T-helper 2 cell treated with Interferon-gamma antibody and Interleukin-4, amounts not matched to agents 5 μg/mL and 100 μg/mL, for 36 hours (primary cell): ENCODE measurements at regions not wholly inside any gene's neighbourhood (a gene's known extent, or its start where the extent isn't known, plus 50 kb on each side); places are given as distances from the start of the nearest gene placed in this dataset.

Source experiments
- DNase-seq: peaks from one replicate; pipeline ENCODE4 v3.0.0; 2021; ENCODE audit warnings: low spot score
- H3K27ac Mint-ChIP-seq: one replicate; pipeline ENCODE4 v1.8.0; 2021; ENCODE audit warnings: mild to moderate bottlenecking, mixed read lengths
- H3K27me3 Mint-ChIP-seq: one replicate; pipeline ENCODE4 v1.8.0; 2021; ENCODE audit warnings: low read depth, mixed read lengths
- H3K36me3 Mint-ChIP-seq: one replicate; pipeline ENCODE4 v1.8.0; 2021; ENCODE audit warnings: low read depth, mixed read lengths
- H3K4me1 Mint-ChIP-seq: one replicate; pipeline ENCODE4 v1.8.0; 2021; ENCODE audit warnings: low read depth, mixed read lengths
- H3K4me3 Mint-ChIP-seq: one replicate; pipeline ENCODE4 v1.8.0; 2022; ENCODE audit warnings: mild to moderate bottlenecking, moderate library complexity, mixed read lengths
- H3K9me3 Mint-ChIP-seq: one replicate; pipeline ENCODE4 v1.8.0; 2021; ENCODE audit warnings: mixed read lengths

DNA sequence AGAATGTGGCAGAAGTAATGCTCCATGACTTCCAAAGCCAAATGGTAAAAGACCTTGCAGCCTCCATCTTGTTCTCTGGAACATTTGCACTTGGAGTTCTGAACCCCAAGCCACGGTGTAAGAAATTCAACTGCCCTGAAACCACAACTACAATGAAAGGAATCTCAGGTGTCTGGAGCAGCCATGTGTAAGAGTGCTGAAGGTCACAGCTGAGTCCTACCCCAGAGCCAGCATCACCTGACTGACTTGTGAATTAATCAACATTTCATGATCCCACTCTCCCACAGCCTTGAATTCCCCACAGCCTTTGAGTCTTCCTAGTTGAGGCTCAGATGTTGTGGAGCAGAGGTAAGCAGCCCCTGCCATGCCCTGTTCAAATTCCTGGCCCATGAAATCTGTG lies 192.8 kb upstream of the CAMK1G start:
- H3K9me3 Mint-ChIP-seq, result no peaks in the 10 kb centered on the region
- no peak overlapping the region for H3K4me3 Mint-ChIP-seq
- DNase-seq, result no peak
- no peaks in the 10 kb centered on the region for H3K4me1 Mint-ChIP-seq
- H3K27me3 Mint-ChIP-seq, result peaks cover 3% of the 10 kb centered on the region
- H3K36me3 Mint-ChIP-seq, result no peaks in the 10 kb centered on the region
- H3K27ac Mint-ChIP-seq, result no peak overlapping the region

DNA sequence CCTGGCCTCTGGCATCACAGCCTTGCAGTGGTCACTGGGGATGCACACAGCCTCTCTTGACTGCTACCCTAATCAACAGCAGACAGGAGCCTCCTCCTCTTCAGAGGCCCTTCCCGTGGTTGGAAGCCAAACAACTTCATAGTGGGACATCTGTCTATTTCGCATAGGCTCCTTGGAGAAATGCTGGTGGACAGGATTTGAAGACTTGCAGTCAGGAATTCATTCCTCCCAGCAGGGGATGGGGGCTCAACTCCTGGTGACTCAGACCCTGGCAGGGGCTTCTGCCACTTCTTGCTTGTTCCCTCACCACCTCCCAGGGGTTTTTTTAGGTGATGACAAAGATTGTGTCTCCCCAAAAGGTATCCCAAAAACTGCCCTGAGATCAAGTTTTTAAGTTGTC lies 191.7 kb upstream of the CAMK1G start:
- no peak for DNase-seq
- H3K27ac Mint-ChIP-seq, result no peak overlapping the region
- peaks cover 8% of the 10 kb centered on the region for H3K27me3 Mint-ChIP-seq
- no peak overlapping the region for H3K4me3 Mint-ChIP-seq
- H3K9me3 Mint-ChIP-seq, result no peaks in the 10 kb centered on the region
- H3K4me1 Mint-ChIP-seq, result no peaks in the 10 kb centered on the region
- H3K36me3 Mint-ChIP-seq, result no peaks in the 10 kb centered on the region

- no peak overlapping the region for H3K27ac Mint-ChIP-seq
- no peaks in the 10 kb centered on the region for H3K4me1 Mint-ChIP-seq
- no peaks in the 10 kb centered on the region for H3K36me3 Mint-ChIP-seq
- no peaks in the 10 kb centered on the region for H3K9me3 Mint-ChIP-seq
- peaks cover 10% of the 10 kb centered on the region for H3K27me3 Mint-ChIP-seq
- no peak for DNase-seq
- no peak overlapping the region for H3K4me3 Mint-ChIP-seq
Observed at GRCh38 chr1:209395169-209395568, 188.3 kb upstream of the CAMK1G start.

DNA sequence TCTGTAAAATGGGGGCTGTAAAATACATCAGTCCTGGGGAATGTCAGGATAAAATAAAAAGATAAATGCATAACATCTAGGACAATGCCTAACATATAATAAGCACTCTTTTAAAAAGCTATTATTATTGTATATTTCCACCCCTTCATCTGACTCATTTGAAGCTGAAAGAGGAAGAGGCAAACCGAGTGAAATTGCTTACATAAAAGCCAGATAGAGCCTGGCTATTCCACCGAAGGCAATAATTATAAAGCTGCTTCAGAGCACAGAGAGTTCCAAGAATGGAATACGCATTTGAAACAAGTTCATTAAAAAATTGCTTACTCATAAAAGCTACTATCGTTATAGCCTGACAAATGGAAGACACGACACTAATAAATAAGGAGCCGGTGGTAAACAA lies 186.1 kb upstream of the CAMK1G start:
- H3K4me3 Mint-ChIP-seq, result no peak overlapping the region
- H3K27ac Mint-ChIP-seq, result no peak overlapping the region
- H3K9me3 Mint-ChIP-seq, result no peaks in the 10 kb centered on the region
- no peaks in the 10 kb centered on the region for H3K36me3 Mint-ChIP-seq
- no peaks in the 10 kb centered on the region for H3K4me1 Mint-ChIP-seq
- peaks cover 10% of the 10 kb centered on the region for H3K27me3 Mint-ChIP-seq
- DNase-seq, result no peak

DNA sequence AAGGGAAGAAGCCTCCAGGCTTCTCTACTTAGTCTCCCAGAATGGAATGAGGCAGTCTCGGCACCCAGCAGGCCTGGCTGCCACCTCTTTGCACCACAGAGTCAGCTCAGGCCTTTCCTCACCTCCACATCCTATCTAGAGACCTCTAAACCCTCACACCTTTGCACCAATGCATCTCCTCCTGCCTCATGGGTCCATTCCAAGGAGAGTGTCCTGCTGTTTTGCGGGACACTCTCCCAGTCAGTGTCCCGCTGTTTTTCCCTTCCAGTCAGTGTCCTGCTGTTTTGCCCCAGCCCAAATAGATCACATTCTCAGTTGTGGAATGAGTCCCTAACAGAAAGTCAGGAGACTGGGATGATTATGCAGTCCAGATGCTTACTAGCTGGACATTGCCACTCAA lies 185.6 kb upstream of the CAMK1G start:
- Mint-ChIP-seq H3K27me3 (peaks cover 10% of the 10 kb centered on the region), H3K36me3 (no peaks in the 10 kb centered on the region)

GRCh38 chr1:209398313-209398991 lies 185.1 kb upstream of the CAMK1G start:
- H3K4me1 Mint-ChIP-seq, result no peaks in the 10 kb centered on the region
- H3K4me3 Mint-ChIP-seq, result no peak overlapping the region
- H3K27ac Mint-ChIP-seq, result no peak overlapping the region
- DNase-seq, result no peak
- no peaks in the 10 kb centered on the region for H3K9me3 Mint-ChIP-seq
- peaks cover 10% of the 10 kb centered on the region for H3K27me3 Mint-ChIP-seq
- no peaks in the 10 kb centered on the region for H3K36me3 Mint-ChIP-seq

More for the DNA sequence above, 185.6 kb upstream of the CAMK1G start:
- no peak for DNase-seq
- Mint-ChIP-seq H3K9me3 (no peaks in the 10 kb centered on the region), H3K4me3 (no peak overlapping the region), H3K27ac (no peak overlapping the region), H3K4me1 (no peaks in the 10 kb centered on the region)

DNA sequence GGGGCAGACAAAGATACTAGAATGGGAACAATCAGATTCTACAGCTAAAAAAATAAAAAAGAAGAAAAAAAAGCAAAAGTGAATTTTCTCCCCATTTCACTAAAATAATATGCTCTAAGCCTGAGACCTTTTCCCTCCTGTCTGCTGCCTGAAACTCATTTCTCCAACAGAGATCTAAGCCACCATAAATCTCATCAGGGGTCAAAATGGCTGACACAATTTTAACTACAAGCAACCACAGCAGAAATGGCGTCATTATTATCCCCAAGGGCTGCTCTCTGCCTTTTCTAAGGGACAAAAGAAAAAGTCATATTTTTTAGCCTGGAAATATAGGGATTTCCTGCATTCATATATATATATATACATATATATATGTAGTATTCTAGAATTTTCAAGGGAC lies 183.7 kb upstream of the CAMK1G start:
- H3K4me3 Mint-ChIP-seq, result no peak overlapping the region
- H3K4me1 Mint-ChIP-seq, result no peaks in the 10 kb centered on the region

GRCh38 chr1:209400351-209401220 lies 182.9 kb upstream of the CAMK1G start:
- Mint-ChIP-seq H3K36me3 (no peaks in the 10 kb centered on the region), H3K9me3 (no peaks in the 10 kb centered on the region), H3K4me3 (no peak overlapping the region), H3K27me3 (peaks cover 15% of the 10 kb centered on the region), H3K4me1 (no peaks in the 10 kb centered on the region), H3K27ac (no peak overlapping the region)
- no peak for DNase-seq

More for the DNA sequence above, 183.7 kb upstream of the CAMK1G start:
- Mint-ChIP-seq H3K36me3 (no peaks in the 10 kb centered on the region), H3K27ac (no peak overlapping the region), H3K27me3 (peaks cover 12% of the 10 kb centered on the region), H3K9me3 (no peaks in the 10 kb centered on the region)
- DNase-seq, result no peak

DNA sequence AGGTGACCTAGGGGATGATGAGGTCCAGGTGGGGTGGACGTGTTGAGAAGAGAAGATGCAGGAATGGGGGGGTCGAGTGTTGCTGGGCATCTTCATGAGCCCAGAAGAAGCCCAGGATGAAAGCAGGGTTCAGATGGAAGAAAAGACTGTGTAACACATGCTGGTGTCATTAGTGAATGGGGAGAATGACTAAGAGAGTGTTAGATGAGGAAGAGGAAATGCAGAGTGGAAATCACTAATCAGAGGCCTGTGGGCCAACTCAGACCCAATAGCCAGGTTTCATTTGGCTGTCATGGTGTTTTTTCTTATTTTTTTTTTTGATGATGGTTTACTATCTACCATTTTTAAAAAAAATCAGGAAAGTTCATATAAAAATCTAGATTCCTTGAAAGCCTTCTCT lies 180.8 kb upstream of the CAMK1G start:
- DNase-seq, result no peak
- Mint-ChIP-seq H3K4me3 (no peak overlapping the region), H3K27me3 (peaks cover 10% of the 10 kb centered on the region), H3K9me3 (no peaks in the 10 kb centered on the region), H3K27ac (no peak overlapping the region), H3K4me1 (no peaks in the 10 kb centered on the region), H3K36me3 (no peaks in the 10 kb centered on the region)

- DNase-seq, result no peak
- H3K4me3 Mint-ChIP-seq, result no peak overlapping the region
- H3K36me3 Mint-ChIP-seq, result no peaks in the 10 kb centered on the region
- H3K27ac Mint-ChIP-seq, result no peak overlapping the region
- no peaks in the 10 kb centered on the region for H3K9me3 Mint-ChIP-seq
- peaks cover 10% of the 10 kb centered on the region for H3K27me3 Mint-ChIP-seq
- no peaks in the 10 kb centered on the region for H3K4me1 Mint-ChIP-seq
Observed at GRCh38 chr1:209403921-209404320, 179.6 kb upstream of the CAMK1G start.

GRCh38 chr1:209404577-209404976 lies 178.9 kb upstream of the CAMK1G start:
- H3K27me3 Mint-ChIP-seq, result peaks cover 12% of the 10 kb centered on the region
- no peaks in the 10 kb centered on the region for H3K36me3 Mint-ChIP-seq
- no peak overlapping the region for H3K27ac Mint-ChIP-seq
- no peaks in the 10 kb centered on the region for H3K9me3 Mint-ChIP-seq
- no peak overlapping the region for H3K4me3 Mint-ChIP-seq
- H3K4me1 Mint-ChIP-seq, result no peaks in the 10 kb centered on the region
- no peak for DNase-seq

DNA sequence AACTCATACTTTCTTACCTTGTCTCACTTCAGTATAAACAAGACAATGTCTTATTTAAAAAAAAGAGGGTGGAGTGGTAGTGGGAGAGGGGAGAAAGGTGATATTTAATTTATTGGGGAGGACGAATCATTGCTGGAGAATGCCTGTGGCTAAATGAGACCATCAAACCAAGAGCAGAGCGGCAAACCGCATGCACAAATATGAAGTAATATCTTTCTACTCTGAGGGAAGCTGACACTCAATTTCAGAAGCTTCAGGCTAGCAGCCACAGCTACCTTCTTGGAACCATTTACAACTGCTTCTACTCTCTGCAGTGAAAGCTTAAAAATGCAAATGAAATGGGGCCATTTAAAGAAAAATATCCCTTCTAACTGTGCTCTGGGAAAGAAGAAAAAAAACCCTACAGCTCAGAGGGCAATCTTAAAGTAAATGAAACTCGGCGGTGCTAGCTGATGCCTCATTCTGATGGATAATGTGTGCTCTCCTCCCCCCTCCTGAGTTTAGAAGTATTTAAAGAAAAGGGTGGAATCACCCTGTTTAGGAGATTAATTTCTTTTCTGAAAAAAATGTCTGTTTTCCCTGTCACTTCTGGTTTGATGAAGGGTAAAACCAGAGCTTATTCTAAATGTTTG lies 178.2 kb upstream of the CAMK1G start:
- no peaks in the 10 kb centered on the region for H3K9me3 Mint-ChIP-seq
- no peak overlapping the region for H3K27ac Mint-ChIP-seq
- H3K27me3 Mint-ChIP-seq, result peaks cover 14% of the 10 kb centered on the region
- no peak overlapping the region for H3K4me3 Mint-ChIP-seq
- no peaks in the 10 kb centered on the region for H3K36me3 Mint-ChIP-seq
- DNase-seq, result no peak
- no peaks in the 10 kb centered on the region for H3K4me1 Mint-ChIP-seq

GRCh38 chr1:209406168-209406567 lies 177.3 kb upstream of the CAMK1G start:
- H3K4me1 Mint-ChIP-seq, result no peaks in the 10 kb centered on the region
- no peak overlapping the region for H3K27ac Mint-ChIP-seq
- H3K36me3 Mint-ChIP-seq, result no peaks in the 10 kb centered on the region
- H3K4me3 Mint-ChIP-seq, result no peak overlapping the region
- no peak for DNase-seq
- no peaks in the 10 kb centered on the region for H3K9me3 Mint-ChIP-seq
- peaks cover 20% of the 10 kb centered on the region for H3K27me3 Mint-ChIP-seq

- Mint-ChIP-seq H3K36me3 (no peaks in the 10 kb centered on the region), H3K4me1 (no peaks in the 10 kb centered on the region), H3K9me3 (no peaks in the 10 kb centered on the region), H3K27me3 (peaks cover 23% of the 10 kb centered on the region), H3K27ac (no peak overlapping the region), H3K4me3 (no peak overlapping the region)
- no peak for DNase-seq
Observed at GRCh38 chr1:209406595-209406994, 176.9 kb upstream of the CAMK1G start.
